ENCODE measurements at regions not wholly inside any gene's neighbourhood (a gene's known extent, or its start where the extent isn't known, plus 50 kb on each side); places are given as distances from the start of the nearest gene placed in this dataset.

DNA sequence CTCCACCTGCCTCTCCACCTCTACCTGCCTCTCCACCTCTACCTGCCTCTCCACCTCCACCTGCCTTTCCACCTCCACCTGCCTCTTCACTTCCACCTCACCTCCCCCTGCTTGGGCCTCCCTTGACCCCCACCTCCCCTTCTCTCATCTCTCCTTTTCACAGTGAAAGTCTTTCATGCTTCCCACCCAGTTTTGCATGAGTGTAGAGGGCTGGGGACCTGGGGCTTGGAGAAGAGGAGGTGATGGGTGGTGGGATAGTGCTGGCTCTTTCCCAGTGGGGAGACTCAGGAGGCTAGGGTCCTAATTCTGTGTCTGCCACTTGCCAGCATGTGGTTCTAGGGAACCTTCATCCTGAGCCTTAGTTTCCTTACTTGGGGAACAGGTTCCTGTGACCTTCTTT, 316.2 kb upstream of the C1orf174 start:
- TF ChIP-seq EGR1 (IDR thresholded peaks at IDR 0.05; ENCODE audit: low read depth in 2 of 2), result no peak
- TF ChIP-seq, protein P1, sequence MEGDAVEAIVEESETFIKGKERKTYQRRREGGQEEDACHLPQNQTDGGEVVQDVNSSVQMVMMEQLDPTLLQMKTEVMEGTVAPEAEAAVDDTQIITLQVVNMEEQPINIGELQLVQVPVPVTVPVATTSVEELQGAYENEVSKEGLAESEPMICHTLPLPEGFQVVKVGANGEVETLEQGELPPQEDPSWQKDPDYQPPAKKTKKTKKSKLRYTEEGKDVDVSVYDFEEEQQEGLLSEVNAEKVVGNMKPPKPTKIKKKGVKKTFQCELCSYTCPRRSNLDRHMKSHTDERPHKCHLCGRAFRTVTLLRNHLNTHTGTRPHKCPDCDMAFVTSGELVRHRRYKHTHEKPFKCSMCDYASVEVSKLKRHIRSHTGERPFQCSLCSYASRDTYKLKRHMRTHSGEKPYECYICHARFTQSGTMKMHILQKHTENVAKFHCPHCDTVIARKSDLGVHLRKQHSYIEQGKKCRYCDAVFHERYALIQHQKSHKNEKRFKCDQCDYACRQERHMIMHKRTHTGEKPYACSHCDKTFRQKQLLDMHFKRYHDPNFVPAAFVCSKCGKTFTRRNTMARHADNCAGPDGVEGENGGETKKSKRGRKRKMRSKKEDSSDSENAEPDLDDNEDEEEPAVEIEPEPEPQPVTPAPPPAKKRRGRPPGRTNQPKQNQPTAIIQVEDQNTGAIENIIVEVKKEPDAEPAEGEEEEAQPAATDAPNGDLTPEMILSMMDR (IDR thresholded peaks at IDR 0.05; ENCODE audit: low read depth, low read length, missing input control), result no peak
- TF ChIP-seq, protein P2, sequence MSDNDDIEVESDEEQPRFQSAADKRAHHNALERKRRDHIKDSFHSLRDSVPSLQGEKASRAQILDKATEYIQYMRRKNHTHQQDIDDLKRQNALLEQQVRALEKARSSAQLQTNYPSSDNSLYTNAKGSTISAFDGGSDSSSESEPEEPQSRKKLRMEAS (IDR thresholded peaks at IDR 0.05), result no peak
- no peak for TF ChIP-seq HNF4A (conservative IDR thresholded peaks at IDR 0.05)
